ENCODE measurements at regions not wholly inside any gene's neighbourhood (a gene's known extent, or its start where the extent isn't known, plus 50 kb on each side); places are given as distances from the start of the nearest gene placed in this dataset.
A peak's percentile ranks its signal among the peaks of the same experiment; 100 is the strongest.

- peaks cover 2% of the 10 kb centered on the region for H3K9me3 Mint-ChIP-seq (ENCODE audit: low read depth, unreplicated experiment)
- H3K4me1 Mint-ChIP-seq (ENCODE audit: low read depth, unreplicated experiment): peaks cover 13% of the 10 kb centered on the region
- no peak for TF ChIP-seq CTCF (IDR thresholded peaks at IDR 0.05; ENCODE audit: unreplicated experiment)
- intact Hi-C loops (cut with micrococcal nuclease; ENCODE audit: unreplicated experiment): no loop called here
- no peaks in the 10 kb centered on the region for H3K27me3 Mint-ChIP-seq (ENCODE audit: unreplicated experiment)
- no peak for DNase-seq
- H3K27ac Mint-ChIP-seq (ENCODE audit: unreplicated experiment): peak overlapping the region; percentile 54
- no peak overlapping the region for H3K4me3 Mint-ChIP-seq (ENCODE audit: low read depth, unreplicated experiment)
- CTCF ChIA-PET: no interaction called here
- H3K36me3 Mint-ChIP-seq (ENCODE audit: insufficient read depth, unreplicated experiment): no peaks in the 10 kb centered on the region
- BruUV-seq (replicated peaks): no TSS peak
These were observed 837.0 kb downstream of the PDHA2 start for GRCh38 chr4:96676754-96677435.

- Mint-ChIP-seq H3K4me1 (ENCODE audit: low read depth, unreplicated experiment) (peaks cover 13% of the 10 kb centered on the region), H3K9me3 (ENCODE audit: low read depth, unreplicated experiment) (peaks cover 2% of the 10 kb centered on the region), H3K4me3 (ENCODE audit: low read depth, unreplicated experiment) (no peak overlapping the region), H3K27me3 (ENCODE audit: unreplicated experiment) (no peaks in the 10 kb centered on the region), H3K36me3 (ENCODE audit: insufficient read depth, unreplicated experiment) (no peaks in the 10 kb centered on the region), H3K27ac (ENCODE audit: unreplicated experiment) (peak overlapping the region; percentile 54)
- CTCF ChIA-PET: no interaction called here
- DNase-seq: no peak
- TF ChIP-seq CTCF (IDR thresholded peaks at IDR 0.05; ENCODE audit: unreplicated experiment): no peak
- no TSS peak for BruUV-seq (replicated peaks)
- intact Hi-C loops (cut with micrococcal nuclease; ENCODE audit: unreplicated experiment): no loop called here
These were observed 837.6 kb downstream of the PDHA2 start for GRCh38 chr4:96677499-96677898.

- H3K9me3 Mint-ChIP-seq (ENCODE audit: low read depth, unreplicated experiment): peaks cover 2% of the 10 kb centered on the region
- H3K27me3 Mint-ChIP-seq (ENCODE audit: unreplicated experiment): no peaks in the 10 kb centered on the region
- H3K4me3 Mint-ChIP-seq (ENCODE audit: low read depth, unreplicated experiment): no peak overlapping the region
- no peaks in the 10 kb centered on the region for H3K4me1 Mint-ChIP-seq (ENCODE audit: low read depth, unreplicated experiment)
- no peaks in the 10 kb centered on the region for H3K36me3 Mint-ChIP-seq (ENCODE audit: insufficient read depth, unreplicated experiment)
- CTCF ChIA-PET: no interaction called here
- intact Hi-C loops (cut with micrococcal nuclease; ENCODE audit: unreplicated experiment): no loop called here
- no TSS peak for BruUV-seq (replicated peaks)
- no peak for TF ChIP-seq CTCF (IDR thresholded peaks at IDR 0.05; ENCODE audit: unreplicated experiment)
- no peak overlapping the region for H3K27ac Mint-ChIP-seq (ENCODE audit: unreplicated experiment)
- DNase-seq: no peak
These were observed 841.3 kb downstream of the PDHA2 start for GRCh38 chr4:96681218-96681617.

- intact Hi-C loops (cut with micrococcal nuclease; ENCODE audit: unreplicated experiment): no loop called here
- H3K36me3 Mint-ChIP-seq (ENCODE audit: insufficient read depth, unreplicated experiment): no peaks in the 10 kb centered on the region
- H3K4me3 Mint-ChIP-seq (ENCODE audit: low read depth, unreplicated experiment): no peak overlapping the region
- no peak for TF ChIP-seq CTCF (IDR thresholded peaks at IDR 0.05; ENCODE audit: unreplicated experiment)
- DNase-seq: no peak
- CTCF ChIA-PET: no interaction called here
- no TSS peak for BruUV-seq (replicated peaks)
- H3K9me3 Mint-ChIP-seq (ENCODE audit: low read depth, unreplicated experiment): peaks cover 3% of the 10 kb centered on the region
- no peaks in the 10 kb centered on the region for H3K4me1 Mint-ChIP-seq (ENCODE audit: low read depth, unreplicated experiment)
- H3K27me3 Mint-ChIP-seq (ENCODE audit: unreplicated experiment): no peaks in the 10 kb centered on the region
- no peak overlapping the region for H3K27ac Mint-ChIP-seq (ENCODE audit: unreplicated experiment)
These were observed 845.8 kb downstream of the PDHA2 start for GRCh38 chr4:96685691-96686090.
